ENCODE measurements at regions not wholly inside any gene's neighbourhood (a gene's known extent, or its start where the extent isn't known, plus 50 kb on each side); places are given as distances from the start of the nearest gene placed in this dataset.
"Not testable (repeated sequence)": the region's sequence is repeated elsewhere in the genome, so short reads cannot be mapped to it uniquely, and the experiment has no call there.

DNA sequence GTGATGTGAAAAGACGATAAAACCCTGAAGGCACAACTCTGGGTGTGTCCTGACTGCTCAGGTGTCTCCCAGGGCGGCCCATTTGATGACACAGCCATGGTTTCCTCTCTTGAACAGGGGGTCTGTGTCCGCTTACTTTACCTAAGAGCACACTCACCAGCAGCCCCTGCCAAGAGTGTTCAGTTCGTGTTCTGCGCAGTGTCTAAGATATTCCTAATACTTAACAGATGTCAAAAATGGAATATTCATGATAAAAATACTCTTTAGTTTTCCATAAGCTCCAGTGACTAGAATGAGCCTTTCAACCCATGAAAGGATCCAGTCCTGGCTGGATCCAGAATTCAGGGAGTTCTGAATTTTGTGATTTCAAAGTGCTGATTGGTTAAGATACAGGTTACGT is 492.4 kb downstream of the TNS3 start:
- DNase-seq (ENCODE audit: low read depth) = no peak

GRCh38 chr7:47089068-47089417 is 492.9 kb downstream of the TNS3 start:
- DNase-seq (ENCODE audit: low read depth) = no peak

GRCh38 chr7:47088329-47089067 is 493.4 kb downstream of the TNS3 start:
- peak; percentile 63 for DNase-seq (ENCODE audit: low read depth)

DNA sequence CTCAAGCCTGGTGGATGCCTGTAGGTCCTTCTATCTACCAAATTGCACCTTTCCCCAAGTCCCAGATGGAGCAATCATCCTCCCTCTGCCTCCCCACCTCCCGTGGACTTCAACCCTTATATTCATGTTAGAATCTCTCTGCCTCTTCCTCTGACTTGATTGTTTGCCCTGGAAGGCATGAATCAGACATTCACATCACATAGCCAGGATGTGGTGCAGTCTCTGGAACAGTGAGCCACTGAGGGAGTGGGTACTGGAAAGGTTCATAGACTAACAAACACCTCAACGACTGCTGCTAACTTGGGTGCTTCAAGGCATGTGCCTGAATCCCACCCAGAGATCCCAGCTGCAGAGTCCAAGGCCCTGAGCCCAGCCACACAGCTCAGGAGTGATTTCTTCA is 494.0 kb downstream of the TNS3 start:
- DNase-seq (ENCODE audit: low read depth) = peak; percentile 91

GRCh38 chr7:47085491-47086275 is 496.2 kb downstream of the TNS3 start:
- peak; percentile 80 for DNase-seq (ENCODE audit: low read depth)

GRCh38 chr7:47083476-47084250 is 498.2 kb downstream of the TNS3 start:
- DNase-seq (ENCODE audit: low read depth) = no peak

DNA sequence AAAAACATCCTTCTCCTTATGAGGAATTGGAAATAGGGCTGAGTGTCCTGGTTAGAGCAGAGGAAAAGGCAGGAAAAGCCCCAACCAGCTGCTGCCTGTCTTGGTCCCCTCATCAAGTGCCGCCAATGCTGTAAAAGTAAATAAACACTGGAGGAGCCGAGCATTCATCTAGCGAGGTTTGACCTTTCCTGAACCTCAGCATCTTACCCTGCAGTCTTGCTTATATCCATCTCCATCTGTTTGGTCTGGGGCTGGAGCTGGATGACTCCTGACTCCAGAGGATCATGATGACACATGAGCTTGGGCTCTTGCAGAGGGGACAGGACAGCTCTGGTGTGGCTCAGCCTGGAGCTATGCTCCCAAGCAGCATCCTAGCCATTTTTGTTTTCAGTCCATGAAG is 501.1 kb downstream of the TNS3 start:
- no peak for DNase-seq (ENCODE audit: low read depth)

- peak; percentile 13 for DNase-seq (ENCODE audit: low read depth)
These were observed 503.7 kb downstream of the TNS3 start for GRCh38 chr7:47078241-47078640.

GRCh38 chr7:47074702-47075153 is 507.2 kb downstream of the TNS3 start:
- no peak for DNase-seq (ENCODE audit: low read depth)

GRCh38 chr7:47073284-47073683 is 508.6 kb downstream of the TNS3 start:
- no peak for DNase-seq (ENCODE audit: low read depth)

- DNase-seq (ENCODE audit: low read depth) = no peak
These were observed 510.0 kb downstream of the TNS3 start for GRCh38 chr7:47071866-47072265.

GRCh38 chr7:47069385-47070076 is 512.4 kb downstream of the TNS3 start:
- no peak for DNase-seq (ENCODE audit: low read depth)

- DNase-seq (ENCODE audit: low read depth) = no peak
These were observed 514.8 kb downstream of the TNS3 start for GRCh38 chr7:47066976-47067614.

DNA sequence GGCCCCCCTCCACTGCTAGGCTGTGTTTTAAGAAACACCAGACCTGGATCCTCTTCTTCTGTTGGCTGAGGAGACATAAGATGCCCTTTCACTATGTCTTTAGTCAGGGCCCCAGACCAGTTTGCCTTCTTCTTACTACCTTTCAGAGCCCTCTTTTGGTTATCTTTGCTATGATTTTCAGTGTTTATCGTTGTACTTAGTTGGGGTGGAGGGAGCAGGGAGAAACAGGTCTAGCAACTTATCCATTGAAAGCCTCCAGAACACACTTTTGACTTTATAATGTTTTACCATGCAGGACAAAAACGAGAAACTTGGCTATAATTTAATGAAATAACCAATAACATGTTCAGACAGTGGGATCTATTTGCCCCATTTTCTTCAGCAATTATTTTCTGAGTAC is 525.2 kb downstream of the TNS3 start:
- DNase-seq (ENCODE audit: low read depth) = no peak

GRCh38 chr7:47052541-47053208 is 529.2 kb downstream of the TNS3 start:
- DNase-seq (ENCODE audit: low read depth) = not testable (repeated sequence)

DNA sequence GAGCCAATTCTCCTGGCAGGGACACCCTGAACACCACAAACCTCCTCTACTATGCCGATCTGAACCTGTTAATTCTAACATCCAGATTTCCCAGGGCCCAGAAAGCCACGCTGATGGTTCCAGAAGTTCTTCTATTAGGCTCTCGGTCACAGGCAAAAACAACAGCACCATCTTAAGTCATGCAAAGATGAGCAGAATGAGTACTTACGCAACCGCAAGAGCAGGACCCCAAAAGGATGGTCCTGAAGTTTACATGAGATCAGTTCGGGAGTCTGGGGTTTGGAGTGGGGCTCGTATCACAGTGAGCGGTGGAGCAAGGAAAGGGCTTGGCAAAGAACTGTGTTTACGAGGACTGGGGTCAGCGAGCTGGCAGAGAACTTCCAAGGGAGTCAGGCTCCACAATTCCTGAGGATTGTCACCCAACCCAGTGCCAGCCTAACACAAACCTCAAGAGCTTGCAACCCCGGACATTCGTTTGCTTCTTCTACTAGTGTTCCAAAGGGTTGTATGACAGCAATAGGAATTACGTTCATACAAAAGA is 532.6 kb downstream of the TNS3 start:
- peak; percentile 84 for DNase-seq (ENCODE audit: low read depth)

GRCh38 chr7:47047384-47047783 is 534.5 kb downstream of the TNS3 start:
- peak; percentile 91 for DNase-seq (ENCODE audit: low read depth)

DNA sequence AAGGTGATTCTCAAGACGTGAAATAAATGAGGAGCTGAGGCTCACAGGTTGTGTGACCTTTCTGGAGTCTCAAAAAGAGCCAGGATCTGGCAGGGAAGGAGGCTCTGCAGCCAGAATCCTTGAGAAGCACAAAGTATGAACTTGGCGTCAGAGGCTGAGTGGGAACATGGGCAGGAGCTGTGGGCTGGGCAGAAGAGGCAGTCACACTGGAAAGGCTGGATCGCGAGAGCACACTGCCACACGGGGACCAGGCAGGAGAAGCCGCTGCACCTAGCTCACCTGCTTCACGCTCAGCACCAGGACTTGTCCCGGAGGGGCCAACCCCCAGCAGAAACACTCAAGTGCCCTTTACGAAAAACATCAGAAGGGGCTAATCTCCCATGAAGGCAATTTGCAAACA is 535.0 kb downstream of the TNS3 start:
- DNase-seq (ENCODE audit: low read depth) = peak; percentile 40

DNA sequence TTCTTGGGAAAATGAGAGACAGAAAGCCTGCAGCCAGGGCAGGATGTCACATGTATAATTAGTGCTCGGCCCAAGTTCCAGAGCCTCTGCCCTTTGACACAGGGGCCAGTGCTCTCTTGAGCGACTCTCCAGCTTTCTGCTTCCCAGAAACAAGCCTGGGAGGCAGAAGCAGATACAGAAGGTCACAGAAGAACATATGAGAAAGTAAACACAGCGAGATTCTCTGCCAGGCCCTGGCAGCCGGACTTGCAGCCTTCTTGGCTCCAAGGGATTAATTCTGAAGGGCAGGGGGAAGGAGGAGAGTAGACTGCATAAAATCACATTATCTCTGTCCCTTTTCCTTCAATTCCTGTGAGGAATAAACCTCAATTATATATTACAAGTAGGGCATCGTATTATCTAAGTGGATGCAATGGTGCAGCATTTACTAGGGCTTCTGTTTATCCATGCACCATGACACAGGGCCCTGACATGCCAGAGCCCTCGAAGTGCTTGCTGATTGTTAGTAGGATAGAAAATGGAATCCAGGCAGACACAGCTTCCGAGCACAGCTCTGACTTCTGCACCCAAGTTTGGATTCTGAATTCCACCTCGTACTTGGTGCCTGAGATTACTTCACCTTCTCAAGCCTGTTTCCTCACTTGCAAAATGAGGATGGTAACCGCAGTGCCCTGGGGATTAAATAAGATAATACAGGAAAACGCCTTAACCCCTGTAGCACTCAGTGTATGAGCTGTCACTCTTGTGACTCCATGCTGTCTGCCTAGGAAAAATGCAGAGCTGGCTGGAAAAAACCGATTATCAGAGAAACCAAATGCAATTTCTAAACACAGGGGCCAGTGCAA is 536.5 kb downstream of the TNS3 start:
- no peak for DNase-seq (ENCODE audit: low read depth)

GRCh38 chr7:47044625-47045024 is 537.3 kb downstream of the TNS3 start:
- DNase-seq (ENCODE audit: low read depth) = no peak

Measured in renal cortical epithelial cell (primary cell).